ENCODE measurements at regions not wholly inside any gene's neighbourhood (a gene's known extent, or its start where the extent isn't known, plus 50 kb on each side); places are given as distances from the start of the nearest gene placed in this dataset.
"Not testable (repeated sequence)": the region's sequence is repeated elsewhere in the genome, so short reads cannot be mapped to it uniquely, and the experiment has no call there.

GRCh38 chr10:2895594-2896196, 171.7 kb upstream of the PFKP start:
- DNase-seq (ENCODE audit: insufficient read length, low spot score) = no peak
- no peak for FAIRE-seq

GRCh38 chr10:2893991-2894390, 173.4 kb upstream of the PFKP start:
- DNase-seq (ENCODE audit: insufficient read length, low spot score) = no peak
- FAIRE-seq = no peak

GRCh38 chr10:2893158-2893845, 174.0 kb upstream of the PFKP start:
- FAIRE-seq = no peak
- no peak for DNase-seq (ENCODE audit: insufficient read length, low spot score)

- FAIRE-seq (no peak), DNase-seq (ENCODE audit: insufficient read length, low spot score) (no peak)
Observed at GRCh38 chr10:2891770-2892124, 175.6 kb upstream of the PFKP start.

- no peak for FAIRE-seq
- no peak for DNase-seq (ENCODE audit: insufficient read length, low spot score)
Observed at GRCh38 chr10:2891073-2891769, 176.1 kb upstream of the PFKP start.

GRCh38 chr10:2890093-2890492, 177.3 kb upstream of the PFKP start:
- FAIRE-seq (no peak), DNase-seq (ENCODE audit: insufficient read length, low spot score) (no peak)

- DNase-seq (ENCODE audit: insufficient read length, low spot score) (no peak), FAIRE-seq (peak; percentile 98)
Observed at GRCh38 chr10:2888403-2889004, 178.8 kb upstream of the PFKP start.

GRCh38 chr10:2887391-2888070, 179.8 kb upstream of the PFKP start:
- FAIRE-seq (no peak), DNase-seq (ENCODE audit: insufficient read length, low spot score) (no peak)

GRCh38 chr10:2886662-2887061, 180.7 kb upstream of the PFKP start:
- DNase-seq (ENCODE audit: insufficient read length, low spot score) (no peak), FAIRE-seq (no peak)

GRCh38 chr10:2885288-2886278, 181.8 kb upstream of the PFKP start:
- FAIRE-seq (no peak), DNase-seq (ENCODE audit: insufficient read length, low spot score) (no peak)

- FAIRE-seq; DNase-seq (ENCODE audit: insufficient read length, low spot score): not testable (repeated sequence)
Observed at GRCh38 chr10:2883983-2884540, 183.3 kb upstream of the PFKP start.

GRCh38 chr10:2883238-2883637, 184.1 kb upstream of the PFKP start:
- no peak for FAIRE-seq
- no peak for DNase-seq (ENCODE audit: insufficient read length, low spot score)

- FAIRE-seq (no peak), DNase-seq (ENCODE audit: insufficient read length, low spot score) (no peak)
Observed at GRCh38 chr10:2882628-2883027, 184.7 kb upstream of the PFKP start.

- FAIRE-seq = no peak
- DNase-seq (ENCODE audit: insufficient read length, low spot score) = no peak
Observed at GRCh38 chr10:2881720-2882620, 185.4 kb upstream of the PFKP start.

GRCh38 chr10:2880050-2880449, 187.3 kb upstream of the PFKP start:
- not testable (repeated sequence) for FAIRE-seq; DNase-seq (ENCODE audit: insufficient read length, low spot score)

- DNase-seq (ENCODE audit: insufficient read length, low spot score) (no peak), FAIRE-seq (no peak)
Observed at GRCh38 chr10:2878818-2879217, 188.5 kb upstream of the PFKP start.

- DNase-seq (ENCODE audit: insufficient read length, low spot score) = no peak
- FAIRE-seq = no peak
Observed at GRCh38 chr10:2876032-2876431, 191.3 kb upstream of the PFKP start.

- FAIRE-seq = no peak
Observed at GRCh38 chr10:2874963-2875362, 192.4 kb upstream of the PFKP start.

GRCh38 chr10:2873769-2874168, 193.6 kb upstream of the PFKP start:
- FAIRE-seq (no peak), DNase-seq (ENCODE audit: insufficient read length, low spot score) (no peak)

More at GRCh38 chr10:2874963-2875362, 192.4 kb upstream of the PFKP start:
- DNase-seq (ENCODE audit: insufficient read length, low spot score) = no peak
